Fibroblast of mammary gland (primary cell): ENCODE measurements at regions not wholly inside any gene's neighbourhood (a gene's known extent, or its start where the extent isn't known, plus 50 kb on each side); places are given as distances from the start of the nearest gene placed in this dataset.

Experiments used
- DNase-seq: peaks from one replicate; pipeline ENCODE4 v3.0.0-alpha.2; 2010; ENCODE audit warnings: low read depth
- H3K4me3 ChIP-seq: 2 replicates; pipeline ENCODE4 v1.5.1; 2011; ENCODE audit warnings: low read depth, mild to moderate bottlenecking, low read length, moderate library complexity; ENCODE audit not compliant: control insufficient read depth
- TF ChIP-seq, protein P1 (sequence below): conservative IDR thresholded peaks from 2 replicates; pipeline ENCODE4 v1.5.1; 2011; ENCODE audit warnings: low read depth, low read length, inconsistent platforms; ENCODE audit not compliant: control insufficient read depth, insufficient read depth

DNA sequence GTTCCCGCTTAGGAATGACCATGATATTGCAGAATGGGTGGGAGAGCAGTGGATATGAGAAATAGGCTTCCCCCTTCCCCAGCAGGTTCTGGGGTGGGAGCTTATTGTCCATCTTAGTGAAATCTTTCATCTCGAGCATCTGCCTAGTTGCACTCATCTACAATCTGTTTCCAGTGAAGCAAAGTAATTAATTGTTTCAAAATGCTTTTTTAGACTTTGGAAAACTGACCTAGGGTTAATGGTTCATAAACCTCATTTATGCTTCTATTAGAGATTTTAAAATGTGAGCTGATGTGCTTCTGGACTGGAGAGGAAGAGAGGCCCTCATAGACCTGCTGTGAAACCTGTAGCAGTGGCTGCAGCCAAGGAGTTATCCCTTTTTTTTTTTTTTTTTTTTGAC, 247.7 kb upstream of the XYLT1 start:
- TF ChIP-seq, protein P1, sequence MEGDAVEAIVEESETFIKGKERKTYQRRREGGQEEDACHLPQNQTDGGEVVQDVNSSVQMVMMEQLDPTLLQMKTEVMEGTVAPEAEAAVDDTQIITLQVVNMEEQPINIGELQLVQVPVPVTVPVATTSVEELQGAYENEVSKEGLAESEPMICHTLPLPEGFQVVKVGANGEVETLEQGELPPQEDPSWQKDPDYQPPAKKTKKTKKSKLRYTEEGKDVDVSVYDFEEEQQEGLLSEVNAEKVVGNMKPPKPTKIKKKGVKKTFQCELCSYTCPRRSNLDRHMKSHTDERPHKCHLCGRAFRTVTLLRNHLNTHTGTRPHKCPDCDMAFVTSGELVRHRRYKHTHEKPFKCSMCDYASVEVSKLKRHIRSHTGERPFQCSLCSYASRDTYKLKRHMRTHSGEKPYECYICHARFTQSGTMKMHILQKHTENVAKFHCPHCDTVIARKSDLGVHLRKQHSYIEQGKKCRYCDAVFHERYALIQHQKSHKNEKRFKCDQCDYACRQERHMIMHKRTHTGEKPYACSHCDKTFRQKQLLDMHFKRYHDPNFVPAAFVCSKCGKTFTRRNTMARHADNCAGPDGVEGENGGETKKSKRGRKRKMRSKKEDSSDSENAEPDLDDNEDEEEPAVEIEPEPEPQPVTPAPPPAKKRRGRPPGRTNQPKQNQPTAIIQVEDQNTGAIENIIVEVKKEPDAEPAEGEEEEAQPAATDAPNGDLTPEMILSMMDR = no peak
- DNase-seq = no peak
- H3K4me3 ChIP-seq = no peak overlapping the region

DNA sequence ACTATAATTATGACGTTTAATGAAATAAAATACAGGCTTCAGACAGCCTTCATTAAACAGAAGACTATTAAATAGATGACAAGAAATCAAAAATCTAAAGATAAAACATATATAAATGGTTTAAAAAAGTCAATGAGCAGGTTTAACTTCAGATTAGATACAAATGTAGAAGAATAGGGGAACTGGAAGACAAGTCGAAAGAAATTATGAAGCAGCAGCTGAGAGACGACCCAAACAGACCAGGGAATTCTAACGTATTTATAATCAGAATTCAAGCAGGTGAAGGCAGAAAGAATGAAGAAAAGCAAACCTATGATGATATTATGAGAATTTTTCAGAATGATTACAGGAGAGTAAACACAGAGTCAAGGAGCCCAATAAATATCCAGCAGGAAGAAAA, 235.1 kb upstream of the XYLT1 start:
- TF ChIP-seq, protein P1 = no peak
- no peak for DNase-seq
- H3K4me3 ChIP-seq = no peak overlapping the region

DNA sequence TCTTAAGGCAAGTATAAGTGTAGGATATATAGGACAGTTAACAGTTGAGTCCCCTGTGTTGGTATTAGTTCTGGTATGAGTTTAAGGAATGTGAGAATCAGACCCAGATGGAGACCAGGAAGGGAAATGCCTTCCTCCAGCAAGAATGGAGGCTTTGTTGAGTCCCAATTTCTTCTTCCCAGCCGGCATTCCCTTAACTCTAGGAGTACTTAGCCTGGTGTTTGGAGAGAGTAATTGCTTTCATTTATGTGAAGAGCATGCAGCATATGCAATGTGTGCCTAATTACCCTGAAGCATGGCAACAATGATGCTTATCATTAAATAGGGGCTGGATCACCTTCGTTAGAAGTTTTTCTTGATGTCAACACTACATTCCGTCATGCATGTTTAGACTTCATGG, 225.9 kb upstream of the XYLT1 start:
- no peak for DNase-seq
- TF ChIP-seq, protein P1 = no peak
- no peak overlapping the region for H3K4me3 ChIP-seq

DNA sequence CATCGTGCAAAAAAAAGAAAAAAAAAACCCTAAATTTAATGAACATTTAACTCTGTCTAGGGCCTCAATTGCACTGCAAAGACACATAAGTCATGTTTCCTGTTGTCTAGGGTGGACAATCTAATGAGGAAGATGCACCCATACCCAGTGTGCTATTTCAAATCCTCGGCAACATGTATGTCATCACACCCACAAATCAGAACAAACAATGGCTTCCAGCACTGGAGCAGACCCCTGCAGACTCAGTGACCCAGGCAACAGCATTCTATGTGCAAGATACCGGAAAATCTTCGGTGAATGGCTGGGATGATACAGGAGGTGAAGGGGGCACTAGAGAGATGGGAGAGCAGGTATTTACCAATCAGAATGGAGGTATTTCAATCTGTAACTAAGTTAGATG, 221.7 kb upstream of the XYLT1 start:
- TF ChIP-seq, protein P1 = no peak
- DNase-seq = no peak

DNA sequence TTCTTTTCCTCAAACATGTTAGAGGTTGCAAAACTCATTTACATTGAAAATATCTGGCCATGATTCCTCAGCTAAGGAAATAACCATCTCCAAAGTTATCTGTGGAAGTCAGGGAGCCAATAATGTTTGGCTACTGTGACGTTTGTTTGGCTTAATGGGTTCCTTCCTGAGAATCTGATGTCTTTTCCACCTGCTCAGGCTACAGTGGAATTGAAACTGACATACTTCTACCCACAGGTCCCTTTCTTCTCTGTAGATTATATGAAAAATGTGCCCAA, 221.1 kb upstream of the XYLT1 start:
- TF ChIP-seq, protein P1 = no peak
- no peak overlapping the region for H3K4me3 ChIP-seq
- no peak for DNase-seq

More for the DNA sequence above, 221.7 kb upstream of the XYLT1 start:
- H3K4me3 ChIP-seq = no peak overlapping the region

DNA sequence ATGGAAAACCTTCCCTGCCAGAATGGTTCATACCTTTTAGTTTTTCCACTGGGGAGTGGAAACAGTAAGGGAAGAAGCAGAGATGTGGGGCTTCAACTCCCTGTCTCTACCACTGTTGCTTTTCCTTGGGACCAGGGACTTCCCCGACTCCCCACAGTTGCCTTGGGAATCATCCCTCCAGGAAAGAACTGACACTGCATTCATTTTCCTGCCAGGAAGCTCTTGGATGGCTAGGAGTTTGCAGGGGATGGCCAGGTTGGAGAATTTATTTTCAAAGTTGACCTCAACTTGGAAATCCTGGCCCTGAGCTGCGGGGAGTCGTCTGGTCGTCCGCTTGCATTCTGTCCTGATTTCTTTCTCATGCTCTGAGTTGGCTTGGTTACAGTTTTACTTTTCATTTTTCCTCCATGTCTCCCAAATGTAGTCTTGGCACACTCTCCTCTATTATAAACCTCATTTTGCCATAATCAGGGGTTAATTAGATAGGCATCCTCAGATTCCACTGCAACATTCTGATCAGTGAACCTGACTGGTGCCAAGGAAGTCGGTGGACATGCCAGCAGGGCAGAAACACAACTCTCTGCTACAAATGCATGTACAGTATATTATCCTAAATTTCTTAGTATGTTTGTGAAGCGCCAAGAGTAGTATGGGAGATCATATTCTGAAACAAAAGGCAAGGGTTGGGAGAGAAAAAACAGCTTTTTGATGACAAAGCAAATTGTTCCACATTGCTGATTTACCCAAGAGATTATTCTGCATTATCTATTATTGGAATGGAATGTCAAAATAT, 220.5 kb upstream of the XYLT1 start:
- TF ChIP-seq, protein P1 = no peak
- no peak for DNase-seq

DNA sequence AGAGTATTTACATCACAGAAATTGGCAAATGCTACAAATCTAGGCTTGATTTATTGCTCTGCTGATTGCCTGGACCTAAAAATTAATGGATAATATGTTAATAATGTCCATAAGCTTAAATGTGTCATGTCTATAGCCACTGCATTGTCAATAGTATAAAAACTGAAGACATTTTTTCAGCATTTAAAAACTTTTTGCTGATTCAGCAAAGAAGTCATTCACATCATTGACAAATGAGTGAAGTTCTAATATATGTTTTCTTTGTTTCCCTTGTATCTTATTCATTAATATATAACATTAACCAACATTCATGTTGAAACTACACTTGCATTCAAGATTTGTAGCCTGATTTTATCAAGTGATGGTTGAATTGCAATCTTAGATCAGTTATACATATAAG, 214.7 kb upstream of the XYLT1 start:
- TF ChIP-seq, protein P1 = no peak
- H3K4me3 ChIP-seq = no peak overlapping the region
- no peak for DNase-seq

More for the DNA sequence above, 220.5 kb upstream of the XYLT1 start:
- no peak overlapping the region for H3K4me3 ChIP-seq
